Neural cell (in vitro differentiated cells): ENCODE measurements at regions not wholly inside any gene's neighbourhood (a gene's known extent, or its start where the extent isn't known, plus 50 kb on each side); places are given as distances from the start of the nearest gene placed in this dataset.

Experiments used
- CTCF ChIP-seq: fragments of 450-650 bp; IDR thresholded peaks from 2 replicates; pipeline ENCODE4 v1.5.1; 2014; ENCODE audit warnings: antibody characterized with exemption, mild to moderate bottlenecking, moderate library complexity; ENCODE audit not compliant: poor library complexity, severe bottlenecking
- EP300 ChIP-seq: fragments of 450-650 bp; conservative IDR thresholded peaks from 2 replicates; pipeline ENCODE4 v1.6.1; 2014; ENCODE audit warnings: antibody characterized with exemption, mild to moderate bottlenecking, moderate library complexity; ENCODE audit not compliant: poor library complexity, severe bottlenecking
- EZH2 ChIP-seq: fragments of 200-600, 300-800 bp; shearing (Covaris generic), sonication (generic); IDR thresholded peaks from 2 replicates; pipeline ENCODE4 v1.6.1; 2014; ENCODE audit warnings: antibody characterized with exemption, low read length, borderline replicate concordance, mild to moderate bottlenecking; ENCODE audit not compliant: insufficient read depth, poor library complexity, severe bottlenecking
- MXI1 ChIP-seq: fragments of 450-650 bp; conservative IDR thresholded peaks from 2 replicates; pipeline ENCODE4 v1.6.1; 2014; ENCODE audit warnings: antibody characterized with exemption, mild to moderate bottlenecking; ENCODE audit not compliant: poor library complexity, severe bottlenecking
- POLR2AphosphoS5 ChIP-seq: IDR thresholded peaks from 2 replicates; pipeline ENCODE4 v1.6.1; 2012
- RAD21 ChIP-seq: fragments of 450-650 bp; conservative IDR thresholded peaks from 2 replicates; pipeline ENCODE4 v1.6.1; 2014; ENCODE audit warnings: antibody characterized with exemption, mild to moderate bottlenecking, moderate library complexity
- REST ChIP-seq: IDR thresholded peaks from 2 replicates; pipeline ENCODE4 v1.6.1; 2012; ENCODE audit warnings: borderline replicate concordance
- SMC3 ChIP-seq: fragments of 450-650 bp; conservative IDR thresholded peaks from 2 replicates; pipeline ENCODE4 v1.6.1; 2014; ENCODE audit warnings: antibody characterized with exemption, mild to moderate bottlenecking, moderate library complexity; ENCODE audit not compliant: poor library complexity
- TAF1 ChIP-seq: IDR thresholded peaks from 2 replicates; pipeline ENCODE4 v1.6.1; 2012; ENCODE audit warnings: low read depth

- TF ChIP-seq CTCF (no peak), EZH2 (no peak), POLR2AphosphoS5 (no peak), REST (no peak), RAD21 (no peak), EP300 (no peak), MXI1 (no peak), TAF1 (no peak), SMC3 (no peak)
Measured at GRCh38 chr9:71218774-71219173, 97.4 kb upstream of the TRPM3 start.
